WTC11 (cell line): ENCODE measurements at regions not wholly inside any gene's neighbourhood (a gene's known extent, or its start where the extent isn't known, plus 50 kb on each side); places are given as distances from the start of the nearest gene placed in this dataset.

ENCODE experiments used
- ATAC-seq: fragments of 200-7000 bp; cut with Tn5 transposase; 2 replicates; pipeline ENCODE4 v1.10.0; 2021; ENCODE audit warnings: mild to moderate bottlenecking, moderate library complexity
- CTCF ChIA-PET: fragments of 300-600 bp; sonication (Branson Sonifier 250); formaldehyde crosslinking; loops from one replicate; lab custom pipeline; 2021; ENCODE audit warnings: antibody characterized with exemption; lab: Charles Lee
- POLR2A ChIA-PET: fragments of 350-600 bp; sonication (Branson Sonifier 250); formaldehyde crosslinking; loops from one replicate; lab custom pipeline; 2021; ENCODE audit warnings: antibody characterized with exemption; lab: Charles Lee
- DNase-seq: peaks from one replicate; pipeline ENCODE4 v3.0.0; 2021; ENCODE audit warnings: low spot score
- H3K27ac Mint-ChIP-seq: 2 replicates; pipeline ENCODE4 v1.8.0; 2021; ENCODE audit warnings: mixed read lengths
- H3K27me3 Mint-ChIP-seq: 2 replicates; pipeline ENCODE4 v1.8.0; 2021; ENCODE audit warnings: low read depth, mild to moderate bottlenecking, moderate library complexity, mixed read lengths
- H3K36me3 Mint-ChIP-seq: 2 replicates; pipeline ENCODE4 v1.8.0; 2021; ENCODE audit warnings: mixed read lengths
- H3K4me1 Mint-ChIP-seq: 2 replicates; pipeline ENCODE4 v1.8.0; 2022; ENCODE audit warnings: mixed read lengths
- H3K4me3 Mint-ChIP-seq: 2 replicates; pipeline ENCODE4 v1.8.0; 2021; ENCODE audit warnings: mild to moderate bottlenecking, moderate library complexity, mixed read lengths
- H3K9me3 Mint-ChIP-seq: 2 replicates; pipeline ENCODE4 v1.8.0; 2021; ENCODE audit warnings: mixed read lengths
- E2F5 ChIP-seq: sonication (generic); formaldehyde crosslinking; IDR thresholded peaks from 2 replicates; pipeline ENCODE4 v1.8.1; 2022; ENCODE audit warnings: mild to moderate bottlenecking, moderate library complexity, missing genetic modification reagents
- EMX1 ChIP-seq: fragments of 250-450 bp; sonication (Bioruptor Pico); IDR thresholded peaks from 2 replicates; pipeline ENCODE4 v1.8.0; 2021; ENCODE audit warnings: mild to moderate bottlenecking
- FOXK1 ChIP-seq: sonication (generic); formaldehyde crosslinking; IDR thresholded peaks from 2 replicates; pipeline ENCODE4 v1.8.0; 2022; ENCODE audit warnings: mild to moderate bottlenecking, moderate library complexity, missing genetic modification reagents
- GTF2I ChIP-seq: fragments of 250-450 bp; sonication (Bioruptor Pico); conservative IDR thresholded peaks from 2 replicates; pipeline ENCODE4 v1.4.0; 2021; ENCODE audit warnings: mild to moderate bottlenecking
- MAX ChIP-seq: sonication (generic); formaldehyde crosslinking; IDR thresholded peaks from 2 replicates; pipeline ENCODE4 v1.8.0; 2022; ENCODE audit warnings: mild to moderate bottlenecking, missing genetic modification reagents
- NR3C1 ChIP-seq: sonication (generic); formaldehyde crosslinking; conservative IDR thresholded peaks from 2 replicates; pipeline ENCODE4 v1.8.1; 2023; ENCODE audit warnings: low read depth, mild to moderate bottlenecking, missing genetic modification reagents
- RELA ChIP-seq: sonication (generic); formaldehyde crosslinking; IDR thresholded peaks from 2 replicates; pipeline ENCODE4 v1.8.1; 2022; ENCODE audit warnings: missing genetic modification reagents, mild to moderate bottlenecking, borderline replicate concordance
- RORB ChIP-seq: fragments of 250-450 bp; sonication (Bioruptor Pico); IDR thresholded peaks from 2 replicates; pipeline ENCODE4 v1.9.0; 2021; ENCODE audit warnings: mild to moderate bottlenecking
- SMAD4 ChIP-seq: sonication (generic); formaldehyde crosslinking; IDR thresholded peaks from 2 replicates; pipeline ENCODE4 v1.8.0; 2022; ENCODE audit warnings: mild to moderate bottlenecking, missing genetic modification reagents
- TEAD1 ChIP-seq: sonication (generic); formaldehyde crosslinking; IDR thresholded peaks from 2 replicates; pipeline ENCODE4 v1.8.0; 2022; ENCODE audit warnings: mild to moderate bottlenecking, missing genetic modification reagents
- ZNF232 ChIP-seq: sonication (generic); formaldehyde crosslinking; IDR thresholded peaks from 2 replicates; pipeline ENCODE4 v1.8.0; 2022; ENCODE audit warnings: mild to moderate bottlenecking, missing genetic modification reagents
- ZNF317 ChIP-seq: sonication (generic); formaldehyde crosslinking; IDR thresholded peaks from 2 replicates; pipeline ENCODE4 v1.8.1; 2023; ENCODE audit warnings: low read depth, mild to moderate bottlenecking, moderate library complexity, missing genetic modification reagents, borderline replicate concordance
- ZNF512 ChIP-seq: sonication (generic); formaldehyde crosslinking; IDR thresholded peaks from 2 replicates; pipeline ENCODE4 v1.8.1; 2022; ENCODE audit warnings: missing genetic modification reagents, borderline replicate concordance
- ZNF671 ChIP-seq: fragments of 250-450 bp; sonication (Bioruptor Pico); IDR thresholded peaks from 2 replicates; pipeline ENCODE4 v1.8.0; 2021; ENCODE audit warnings: mild to moderate bottlenecking
- TF ChIP-seq, protein P1 (sequence below): sonication (generic); formaldehyde crosslinking; IDR thresholded peaks from 2 replicates; pipeline ENCODE4 v1.8.1; 2023; ENCODE audit warnings: mild to moderate bottlenecking, missing genetic modification reagents
- TF ChIP-seq, protein P2 (sequence below): fragments of 200-600 bp; IDR thresholded peaks from 2 replicates; pipeline ENCODE4 v1.8.0; 2022; ENCODE audit warnings: antibody characterized with exemption
- TF ChIP-seq, protein P3 (sequence below): sonication (generic); formaldehyde crosslinking; IDR thresholded peaks from 2 replicates; pipeline ENCODE4 v1.8.0; 2022; ENCODE audit warnings: mild to moderate bottlenecking, missing genetic modification reagents
- TF ChIP-seq, protein P4 (sequence below): sonication (generic); formaldehyde crosslinking; IDR thresholded peaks from 2 replicates; pipeline ENCODE4 v1.8.0; 2023; ENCODE audit warnings: missing genetic modification reagents, mild to moderate bottlenecking, borderline replicate concordance

DNA sequence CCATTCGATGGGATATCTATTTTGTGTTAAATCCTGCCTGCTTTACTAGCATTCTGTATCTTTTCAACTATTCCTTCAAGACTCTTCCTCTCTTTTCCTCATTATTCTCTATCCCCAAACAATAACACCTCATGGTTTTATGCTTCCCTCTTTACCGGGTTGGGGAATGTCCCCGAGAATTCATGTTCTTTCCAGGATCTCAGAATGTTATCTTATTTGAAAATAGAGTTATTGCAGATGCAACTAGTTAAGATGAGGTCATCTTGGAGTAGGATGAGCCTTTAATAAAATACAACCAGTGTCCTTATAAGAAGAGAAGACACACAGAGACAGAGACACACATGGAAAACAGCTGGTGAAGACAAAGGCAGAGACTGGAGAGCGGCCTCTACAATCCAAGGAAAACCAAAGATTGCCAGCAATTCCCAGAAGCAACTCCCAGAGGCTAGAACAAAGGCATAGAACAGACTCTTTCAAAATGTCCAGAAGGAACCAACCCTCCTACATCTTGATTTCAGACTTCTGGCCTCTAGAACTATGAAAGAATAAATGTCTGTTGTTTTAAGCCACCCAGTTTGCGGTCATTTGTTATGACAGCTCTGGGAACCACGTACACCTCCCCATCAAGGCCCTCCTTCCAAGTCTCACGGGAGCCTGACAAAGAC, 126.8 kb upstream of the TNFAIP3 start:
- POLR2A ChIA-PET = no interaction called here
- Mint-ChIP-seq H3K9me3 (peaks cover 4% of the 10 kb centered on the region; the same call in 1 of the 2 replicates), H3K27me3 (no peaks in the 10 kb centered on the region; the same call in 1 of the 2 replicates), H3K36me3 (no peaks in the 10 kb centered on the region), H3K4me1 (peaks cover 6% of the 10 kb centered on the region)
- TF ChIP-seq, protein P1, sequence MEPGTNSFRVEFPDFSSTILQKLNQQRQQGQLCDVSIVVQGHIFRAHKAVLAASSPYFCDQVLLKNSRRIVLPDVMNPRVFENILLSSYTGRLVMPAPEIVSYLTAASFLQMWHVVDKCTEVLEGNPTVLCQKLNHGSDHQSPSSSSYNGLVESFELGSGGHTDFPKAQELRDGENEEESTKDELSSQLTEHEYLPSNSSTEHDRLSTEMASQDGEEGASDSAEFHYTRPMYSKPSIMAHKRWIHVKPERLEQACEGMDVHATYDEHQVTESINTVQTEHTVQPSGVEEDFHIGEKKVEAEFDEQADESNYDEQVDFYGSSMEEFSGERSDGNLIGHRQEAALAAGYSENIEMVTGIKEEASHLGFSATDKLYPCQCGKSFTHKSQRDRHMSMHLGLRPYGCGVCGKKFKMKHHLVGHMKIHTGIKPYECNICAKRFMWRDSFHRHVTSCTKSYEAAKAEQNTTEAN (CRISPR knock-in tag) = no peak
- TF ChIP-seq FOXK1 (CRISPR knock-in tag) (no peak), ZNF671 (no peak), ZNF512 (CRISPR knock-in tag) (no peak), EMX1 (CRISPR knock-in tag) (no peak), GTF2I (CRISPR knock-in tag) (no peak), E2F5 (CRISPR knock-in tag) (no peak), NR3C1 (CRISPR knock-in tag) (no peak), ZNF317 (no peak), ZNF232 (CRISPR knock-in tag) (no peak), TEAD1 (CRISPR knock-in tag) (no peak), RELA (CRISPR knock-in tag) (no peak), RORB (CRISPR knock-in tag) (no peak), SMAD4 (no peak), MAX (CRISPR knock-in tag) (no peak)
- TF ChIP-seq, protein P2, sequence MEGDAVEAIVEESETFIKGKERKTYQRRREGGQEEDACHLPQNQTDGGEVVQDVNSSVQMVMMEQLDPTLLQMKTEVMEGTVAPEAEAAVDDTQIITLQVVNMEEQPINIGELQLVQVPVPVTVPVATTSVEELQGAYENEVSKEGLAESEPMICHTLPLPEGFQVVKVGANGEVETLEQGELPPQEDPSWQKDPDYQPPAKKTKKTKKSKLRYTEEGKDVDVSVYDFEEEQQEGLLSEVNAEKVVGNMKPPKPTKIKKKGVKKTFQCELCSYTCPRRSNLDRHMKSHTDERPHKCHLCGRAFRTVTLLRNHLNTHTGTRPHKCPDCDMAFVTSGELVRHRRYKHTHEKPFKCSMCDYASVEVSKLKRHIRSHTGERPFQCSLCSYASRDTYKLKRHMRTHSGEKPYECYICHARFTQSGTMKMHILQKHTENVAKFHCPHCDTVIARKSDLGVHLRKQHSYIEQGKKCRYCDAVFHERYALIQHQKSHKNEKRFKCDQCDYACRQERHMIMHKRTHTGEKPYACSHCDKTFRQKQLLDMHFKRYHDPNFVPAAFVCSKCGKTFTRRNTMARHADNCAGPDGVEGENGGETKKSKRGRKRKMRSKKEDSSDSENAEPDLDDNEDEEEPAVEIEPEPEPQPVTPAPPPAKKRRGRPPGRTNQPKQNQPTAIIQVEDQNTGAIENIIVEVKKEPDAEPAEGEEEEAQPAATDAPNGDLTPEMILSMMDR = no peak
- TF ChIP-seq, protein P3, sequence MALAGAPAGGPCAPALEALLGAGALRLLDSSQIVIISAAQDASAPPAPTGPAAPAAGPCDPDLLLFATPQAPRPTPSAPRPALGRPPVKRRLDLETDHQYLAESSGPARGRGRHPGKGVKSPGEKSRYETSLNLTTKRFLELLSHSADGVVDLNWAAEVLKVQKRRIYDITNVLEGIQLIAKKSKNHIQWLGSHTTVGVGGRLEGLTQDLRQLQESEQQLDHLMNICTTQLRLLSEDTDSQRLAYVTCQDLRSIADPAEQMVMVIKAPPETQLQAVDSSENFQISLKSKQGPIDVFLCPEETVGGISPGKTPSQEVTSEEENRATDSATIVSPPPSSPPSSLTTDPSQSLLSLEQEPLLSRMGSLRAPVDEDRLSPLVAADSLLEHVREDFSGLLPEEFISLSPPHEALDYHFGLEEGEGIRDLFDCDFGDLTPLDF (CRISPR knock-in tag) = no peak
- TF ChIP-seq, protein P4, sequence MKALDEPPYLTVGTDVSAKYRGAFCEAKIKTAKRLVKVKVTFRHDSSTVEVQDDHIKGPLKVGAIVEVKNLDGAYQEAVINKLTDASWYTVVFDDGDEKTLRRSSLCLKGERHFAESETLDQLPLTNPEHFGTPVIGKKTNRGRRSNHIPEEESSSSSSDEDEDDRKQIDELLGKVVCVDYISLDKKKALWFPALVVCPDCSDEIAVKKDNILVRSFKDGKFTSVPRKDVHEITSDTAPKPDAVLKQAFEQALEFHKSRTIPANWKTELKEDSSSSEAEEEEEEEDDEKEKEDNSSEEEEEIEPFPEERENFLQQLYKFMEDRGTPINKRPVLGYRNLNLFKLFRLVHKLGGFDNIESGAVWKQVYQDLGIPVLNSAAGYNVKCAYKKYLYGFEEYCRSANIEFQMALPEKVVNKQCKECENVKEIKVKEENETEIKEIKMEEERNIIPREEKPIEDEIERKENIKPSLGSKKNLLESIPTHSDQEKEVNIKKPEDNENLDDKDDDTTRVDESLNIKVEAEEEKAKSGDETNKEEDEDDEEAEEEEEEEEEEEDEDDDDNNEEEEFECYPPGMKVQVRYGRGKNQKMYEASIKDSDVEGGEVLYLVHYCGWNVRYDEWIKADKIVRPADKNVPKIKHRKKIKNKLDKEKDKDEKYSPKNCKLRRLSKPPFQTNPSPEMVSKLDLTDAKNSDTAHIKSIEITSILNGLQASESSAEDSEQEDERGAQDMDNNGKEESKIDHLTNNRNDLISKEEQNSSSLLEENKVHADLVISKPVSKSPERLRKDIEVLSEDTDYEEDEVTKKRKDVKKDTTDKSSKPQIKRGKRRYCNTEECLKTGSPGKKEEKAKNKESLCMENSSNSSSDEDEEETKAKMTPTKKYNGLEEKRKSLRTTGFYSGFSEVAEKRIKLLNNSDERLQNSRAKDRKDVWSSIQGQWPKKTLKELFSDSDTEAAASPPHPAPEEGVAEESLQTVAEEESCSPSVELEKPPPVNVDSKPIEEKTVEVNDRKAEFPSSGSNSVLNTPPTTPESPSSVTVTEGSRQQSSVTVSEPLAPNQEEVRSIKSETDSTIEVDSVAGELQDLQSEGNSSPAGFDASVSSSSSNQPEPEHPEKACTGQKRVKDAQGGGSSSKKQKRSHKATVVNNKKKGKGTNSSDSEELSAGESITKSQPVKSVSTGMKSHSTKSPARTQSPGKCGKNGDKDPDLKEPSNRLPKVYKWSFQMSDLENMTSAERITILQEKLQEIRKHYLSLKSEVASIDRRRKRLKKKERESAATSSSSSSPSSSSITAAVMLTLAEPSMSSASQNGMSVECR (CRISPR knock-in tag) = no peak
- TF ChIP-seq, all 79 proteins: peak for 0
- H3K4me3 Mint-ChIP-seq = no peak overlapping the region
- ATAC-seq (no peak), DNase-seq (no peak)
- no peak overlapping the region for H3K27ac Mint-ChIP-seq
- CTCF ChIA-PET = interaction anchor here (0.8 to 1.3 kb wide), 7 partner anchors 10 to 126 kb away, joined by 3 to 5 read pairs (median 3); partner anchors contain the start of gene TNFAIP3
